HG02840 (cell line): ENCODE measurements at regions not wholly inside any gene's neighbourhood (a gene's known extent, or its start where the extent isn't known, plus 50 kb on each side); places are given as distances from the start of the nearest gene placed in this dataset.
"Not testable (repeated sequence)": the region's sequence is repeated elsewhere in the genome, so short reads cannot be mapped to it uniquely, and the experiment has no call there.

Source experiments
- ATAC-seq: cut with Tn5 transposase; IDR thresholded peaks from one replicate; pipeline ENCODE4 v1.9.1; 2021; ENCODE audit warnings: mild to moderate bottlenecking, moderate library complexity, moderate number of reproducible peaks; ENCODE audit not compliant: unreplicated experiment, low FRiP score

GRCh38 chr2:16746833-16747232, 81.2 kb upstream of the CYRIA start:
- no peak for ATAC-seq

- ATAC-seq, result no peak
Measured at GRCh38 chr2:16746329-16746728, 80.7 kb upstream of the CYRIA start.

- no peak for ATAC-seq
Measured at GRCh38 chr2:16745466-16745865, 79.8 kb upstream of the CYRIA start.

GRCh38 chr2:16744521-16744920, 78.9 kb upstream of the CYRIA start:
- ATAC-seq, result no peak

GRCh38 chr2:16742026-16742425, 76.4 kb upstream of the CYRIA start:
- no peak for ATAC-seq

- ATAC-seq, result no peak
Measured at GRCh38 chr2:16741498-16741897, 75.9 kb upstream of the CYRIA start.

- ATAC-seq, result no peak
Measured at GRCh38 chr2:16739778-16740581, 74.3 kb upstream of the CYRIA start.

GRCh38 chr2:16738361-16739225, 73.0 kb upstream of the CYRIA start:
- ATAC-seq, result no peak

GRCh38 chr2:16737812-16738211, 72.2 kb upstream of the CYRIA start:
- ATAC-seq, result no peak

GRCh38 chr2:16736633-16737032, 71.0 kb upstream of the CYRIA start:
- ATAC-seq, result no peak

GRCh38 chr2:16729335-16729734, 63.7 kb upstream of the CYRIA start:
- ATAC-seq, result peak; percentile 51

GRCh38 chr2:16728351-16729136, 62.9 kb upstream of the CYRIA start:
- ATAC-seq, result no peak

- ATAC-seq, result not testable (repeated sequence)
Measured at GRCh38 chr2:16727849-16728248, 62.2 kb upstream of the CYRIA start.

- ATAC-seq, result no peak
Measured at GRCh38 chr2:16727256-16727655, 61.6 kb upstream of the CYRIA start.

- ATAC-seq, result no peak
Measured at GRCh38 chr2:16726577-16726976, 60.9 kb upstream of the CYRIA start.

- ATAC-seq, result no peak
Measured at GRCh38 chr2:16726147-16726546, 60.5 kb upstream of the CYRIA start.

GRCh38 chr2:16725549-16725948, 59.9 kb upstream of the CYRIA start:
- no peak for ATAC-seq

- ATAC-seq, result no peak
Measured at GRCh38 chr2:16722677-16723076, 57.0 kb upstream of the CYRIA start.

- no peak for ATAC-seq
Measured at GRCh38 chr2:16722126-16722525, 56.5 kb upstream of the CYRIA start.

GRCh38 chr2:16721529-16721928, 55.9 kb upstream of the CYRIA start:
- ATAC-seq, result not testable (repeated sequence)

GRCh38 chr2:16720737-16721136, 55.1 kb upstream of the CYRIA start:
- not testable (repeated sequence) for ATAC-seq
